WTC11 (cell line): ENCODE measurements at regions not wholly inside any gene's neighbourhood (a gene's known extent, or its start where the extent isn't known, plus 50 kb on each side); places are given as distances from the start of the nearest gene placed in this dataset.

ENCODE experiments used
- CTCF ChIP-seq: fragments of 200-600 bp; IDR thresholded peaks from 2 replicates; pipeline ENCODE4 v1.8.0; 2022; ENCODE audit warnings: antibody characterized with exemption
- FOXP1 ChIP-seq: sonication (generic); formaldehyde crosslinking; IDR thresholded peaks from 2 replicates; pipeline ENCODE4 v1.8.0; 2022; ENCODE audit warnings: missing genetic modification reagents, mild to moderate bottlenecking, moderate library complexity, borderline replicate concordance
- ZBTB21 ChIP-seq: sonication (generic); formaldehyde crosslinking; IDR thresholded peaks from 2 replicates; pipeline ENCODE4 v1.8.1; 2023; ENCODE audit warnings: mild to moderate bottlenecking, missing genetic modification reagents, borderline replicate concordance
- ZNF281 ChIP-seq: sonication (generic); formaldehyde crosslinking; IDR thresholded peaks from 2 replicates; pipeline ENCODE4 v1.8.0; 2023; ENCODE audit warnings: mild to moderate bottlenecking, missing genetic modification reagents

- TF ChIP-seq FOXP1 (CRISPR knock-in tag): no peak
- TF ChIP-seq ZNF281 (CRISPR knock-in tag): no peak
- no peak for TF ChIP-seq ZBTB21 (CRISPR knock-in tag)
- no peak for TF ChIP-seq CTCF
These were observed 251.4 kb upstream of the SAMSN1 start for GRCh38 chr21:14797543-14797942.
